OCI-LY3 (cell line): ENCODE measurements at regions not wholly inside any gene's neighbourhood (a gene's known extent, or its start where the extent isn't known, plus 50 kb on each side); places are given as distances from the start of the nearest gene placed in this dataset.

ENCODE experiments used
- EZH2phosphoT487 ChIP-seq: fragments of 200-600 bp; shearing (Covaris generic); IDR thresholded peaks from 2 replicates; pipeline ENCODE4 v1.6.1; 2018; ENCODE audit warnings: antibody characterized with exemption, mixed run types, low read depth
- TF ChIP-seq, protein P1 (sequence below): fragments of 200-600, 300-600 bp; sonication (generic); IDR thresholded peaks from 2 replicates; pipeline ENCODE4 v1.5.1; 2014; ENCODE audit warnings: antibody characterized with exemption, low read length, low read depth

DNA sequence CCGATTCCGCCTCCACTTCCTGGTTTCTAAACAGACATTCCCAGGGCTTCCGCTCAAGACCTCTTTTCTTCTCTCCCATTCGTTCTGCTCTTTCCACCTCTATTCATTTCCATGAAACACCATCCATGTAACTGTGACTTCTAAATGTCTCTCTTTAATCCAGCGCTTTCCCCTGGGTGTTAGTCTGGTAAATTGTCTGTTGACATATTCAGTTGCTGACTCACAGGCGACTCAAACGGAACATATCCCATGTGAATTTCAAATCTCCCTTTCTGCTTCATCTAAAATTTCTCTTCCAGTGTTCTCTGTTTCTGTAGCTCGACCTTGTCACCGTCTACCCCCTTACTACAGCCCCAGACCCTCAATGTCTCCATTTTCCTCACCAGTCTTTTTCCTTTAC, 119.1 kb downstream of the PFKFB3 start:
- TF ChIP-seq, protein P1, sequence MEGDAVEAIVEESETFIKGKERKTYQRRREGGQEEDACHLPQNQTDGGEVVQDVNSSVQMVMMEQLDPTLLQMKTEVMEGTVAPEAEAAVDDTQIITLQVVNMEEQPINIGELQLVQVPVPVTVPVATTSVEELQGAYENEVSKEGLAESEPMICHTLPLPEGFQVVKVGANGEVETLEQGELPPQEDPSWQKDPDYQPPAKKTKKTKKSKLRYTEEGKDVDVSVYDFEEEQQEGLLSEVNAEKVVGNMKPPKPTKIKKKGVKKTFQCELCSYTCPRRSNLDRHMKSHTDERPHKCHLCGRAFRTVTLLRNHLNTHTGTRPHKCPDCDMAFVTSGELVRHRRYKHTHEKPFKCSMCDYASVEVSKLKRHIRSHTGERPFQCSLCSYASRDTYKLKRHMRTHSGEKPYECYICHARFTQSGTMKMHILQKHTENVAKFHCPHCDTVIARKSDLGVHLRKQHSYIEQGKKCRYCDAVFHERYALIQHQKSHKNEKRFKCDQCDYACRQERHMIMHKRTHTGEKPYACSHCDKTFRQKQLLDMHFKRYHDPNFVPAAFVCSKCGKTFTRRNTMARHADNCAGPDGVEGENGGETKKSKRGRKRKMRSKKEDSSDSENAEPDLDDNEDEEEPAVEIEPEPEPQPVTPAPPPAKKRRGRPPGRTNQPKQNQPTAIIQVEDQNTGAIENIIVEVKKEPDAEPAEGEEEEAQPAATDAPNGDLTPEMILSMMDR, result no peak
- no peak for TF ChIP-seq EZH2phosphoT487
